ENCODE measurements at regions not wholly inside any gene's neighbourhood (a gene's known extent, or its start where the extent isn't known, plus 50 kb on each side); places are given as distances from the start of the nearest gene placed in this dataset.

GRCh38 chrX:38940547-38940946, 139.3 kb downstream of the MID1IP1 start:
- Mint-ChIP-seq H3K4me3 (no peak overlapping the region), H3K27ac (no peak overlapping the region), H3K4me1 (no peaks in the 10 kb centered on the region), H3K9me3 (peaks cover 65% of the 10 kb centered on the region), H3K27me3 (ENCODE audit: insufficient read depth) (no peaks in the 10 kb centered on the region), H3K36me3 (ENCODE audit: low read depth) (no peaks in the 10 kb centered on the region)
- 98 to 100% methylated on average over 2 to 3 of the region's 3 CpGs for WGBS, 2 experiments (ENCODE audit: insufficient coverage in 1 of 2, insufficient read length in 1 of 2)
- Histone ChIP-seq H3K4me1 (ENCODE audit: control insufficient read depth, insufficient read depth, low read length) (no peaks in the 10 kb centered on the region), H3K9me3 (ENCODE audit: control insufficient read depth, low read length) (peaks cover 16% of the 10 kb centered on the region), H3K4me3 (ENCODE audit: low read length) (no peak overlapping the region), H3K27me3 (ENCODE audit: control insufficient read depth, insufficient read depth, low read length, poor library complexity, severe bottlenecking) (no peaks in the 10 kb centered on the region), H3K27ac (ENCODE audit: low read depth, low read length) (no peak overlapping the region), H3K9ac (ENCODE audit: extremely low read depth, low read length, poor library complexity, severe bottlenecking) (no peak overlapping the region), H3K36me3 (ENCODE audit: control insufficient read depth, insufficient read depth, low read length) (no peaks in the 10 kb centered on the region)
- TF ChIP-seq CTCF (conservative IDR thresholded peaks at IDR 0.05) = no peak
- no peak for DNase-seq

- no peaks in the 10 kb centered on the region for H3K4me1 ChIP-seq (ENCODE audit: control insufficient read depth, insufficient read depth, low read length)
- no peaks in the 10 kb centered on the region for H3K27me3 ChIP-seq (ENCODE audit: control insufficient read depth, insufficient read depth, low read length, poor library complexity, severe bottlenecking)
- WGBS, 2 experiments (ENCODE audit: insufficient coverage in 1 of 2, insufficient read length in 1 of 2) = no CpG with 5 or more reads among the region's 1 CpG
- no peak for TF ChIP-seq CTCF (conservative IDR thresholded peaks at IDR 0.05)
- DNase-seq = no peak
- Mint-ChIP-seq H3K27ac (no peak overlapping the region), H3K27me3 (ENCODE audit: insufficient read depth) (no peaks in the 10 kb centered on the region), H3K4me3 (no peak overlapping the region), H3K9me3 (peaks cover 66% of the 10 kb centered on the region), H3K36me3 (ENCODE audit: low read depth) (no peaks in the 10 kb centered on the region), H3K4me1 (no peaks in the 10 kb centered on the region)
- H3K4me3 ChIP-seq (ENCODE audit: low read length) = no peak overlapping the region
- no peak overlapping the region for H3K9ac ChIP-seq (ENCODE audit: extremely low read depth, low read length, poor library complexity, severe bottlenecking)
- H3K9me3 ChIP-seq (ENCODE audit: control insufficient read depth, low read length) = peaks cover 16% of the 10 kb centered on the region
- no peaks in the 10 kb centered on the region for H3K36me3 ChIP-seq (ENCODE audit: control insufficient read depth, insufficient read depth, low read length)
- no peak overlapping the region for H3K27ac ChIP-seq (ENCODE audit: low read depth, low read length)
These were observed 140.4 kb downstream of the MID1IP1 start for GRCh38 chrX:38941675-38942074.

DNA sequence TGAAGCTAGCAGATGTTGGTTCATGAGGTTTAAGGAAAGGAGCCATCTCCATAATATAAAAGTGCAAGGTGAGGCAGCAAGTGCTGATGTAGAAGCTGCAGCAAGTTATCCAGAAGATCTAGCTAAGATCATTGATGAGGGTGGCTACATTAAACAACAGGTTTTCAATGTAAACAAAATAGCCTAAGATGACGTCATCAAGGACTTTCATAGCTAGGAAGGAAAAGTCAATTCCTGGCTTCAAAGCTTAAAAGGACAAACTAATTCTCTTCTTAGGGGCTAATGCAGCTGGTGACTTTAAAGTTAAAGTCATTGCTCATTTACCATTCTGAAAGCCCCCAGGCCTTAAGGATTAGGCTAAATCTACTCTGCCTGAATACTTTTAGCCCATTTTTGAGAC, 141.9 kb downstream of the MID1IP1 start:
- no peaks in the 10 kb centered on the region for H3K36me3 Mint-ChIP-seq (ENCODE audit: low read depth)
- H3K4me3 Mint-ChIP-seq = no peak overlapping the region
- peaks cover 16% of the 10 kb centered on the region for H3K9me3 ChIP-seq (ENCODE audit: control insufficient read depth, low read length)
- 100% methylated on average over 1 of the region's 1 CpG; no CpG with 5 or more reads in 1 of the 2 experiments for WGBS, 2 experiments (ENCODE audit: insufficient coverage in 1 of 2, insufficient read length in 1 of 2)
- H3K9me3 Mint-ChIP-seq = peaks cover 80% of the 10 kb centered on the region
- no peaks in the 10 kb centered on the region for H3K36me3 ChIP-seq (ENCODE audit: control insufficient read depth, insufficient read depth, low read length)
- H3K4me3 ChIP-seq (ENCODE audit: low read length) = no peak overlapping the region
- H3K27me3 ChIP-seq (ENCODE audit: control insufficient read depth, insufficient read depth, low read length, poor library complexity, severe bottlenecking) = no peaks in the 10 kb centered on the region
- H3K9ac ChIP-seq (ENCODE audit: extremely low read depth, low read length, poor library complexity, severe bottlenecking) = no peak overlapping the region
- H3K27ac Mint-ChIP-seq = no peak overlapping the region
- no peaks in the 10 kb centered on the region for H3K27me3 Mint-ChIP-seq (ENCODE audit: insufficient read depth)
- H3K4me1 Mint-ChIP-seq = no peaks in the 10 kb centered on the region
- H3K27ac ChIP-seq (ENCODE audit: low read depth, low read length) = no peak overlapping the region
- H3K4me1 ChIP-seq (ENCODE audit: control insufficient read depth, insufficient read depth, low read length) = no peaks in the 10 kb centered on the region
- no peak for TF ChIP-seq CTCF (conservative IDR thresholded peaks at IDR 0.05)
- no peak for DNase-seq

Data from endodermal cell (in vitro differentiated cells).